ENCODE measurements at regions not wholly inside any gene's neighbourhood (a gene's known extent, or its start where the extent isn't known, plus 50 kb on each side); places are given as distances from the start of the nearest gene placed in this dataset.
"Not testable (repeated sequence)": the region's sequence is repeated elsewhere in the genome, so short reads cannot be mapped to it uniquely, and the experiment has no call there.

GRCh38 chrX:3479026-3479425 lies 132.6 kb upstream of the MXRA5 start:
- intact Hi-C loops (cut with DNase I) = no loop called here
- no peak for DNase-seq
- H3K27me3 ChIP-seq (ENCODE audit: insufficient read depth in 3 of 3, low read length in 2 of 3) = no peaks in the 10 kb centered on the region
- no peak overlapping the region for H3K4me3 ChIP-seq
- TF ChIP-seq CTCF (IDR thresholded peaks at IDR 0.05) = no peak
- WGBS, 3 donors = 73 to 83% (median 74%) methylated on average over 4 of the region's 4 CpGs
- no peak overlapping the region for H3K27ac ChIP-seq
- no peak for ATAC-seq
- no peaks in the 10 kb centered on the region for H3K9me3 ChIP-seq
- H3K4me1 ChIP-seq = no peaks in the 10 kb centered on the region
- no peaks in the 10 kb centered on the region for H3K36me3 ChIP-seq (ENCODE audit: insufficient read depth in 1 of 2, low read depth in 1 of 2)

DNA sequence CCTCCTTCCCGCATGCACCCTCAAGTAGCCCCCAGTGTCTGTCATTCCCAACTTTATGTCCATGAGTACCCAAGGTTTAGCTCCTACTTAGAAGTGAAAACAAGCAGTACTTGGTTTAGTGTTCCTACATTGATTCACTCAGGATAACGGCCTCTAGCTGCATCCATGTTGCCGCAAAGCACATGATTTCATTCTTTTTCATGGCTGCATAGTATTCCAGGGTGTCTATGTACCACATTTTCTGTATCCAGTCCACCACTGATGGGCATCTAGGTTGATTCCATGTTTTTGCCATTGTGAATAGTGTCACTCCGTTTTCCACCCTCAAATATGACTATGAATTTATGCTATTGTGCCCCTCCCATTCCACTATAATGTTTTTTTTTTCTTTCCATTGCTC lies 130.5 kb upstream of the MXRA5 start:
- Histone ChIP-seq H3K27ac (no peak overlapping the region), H3K4me1 (no peaks in the 10 kb centered on the region), H3K27me3 (ENCODE audit: insufficient read depth in 3 of 3, low read length in 2 of 3) (no peaks in the 10 kb centered on the region), H3K9me3 (no peaks in the 10 kb centered on the region), H3K36me3 (ENCODE audit: insufficient read depth in 1 of 2, low read depth in 1 of 2) (no peaks in the 10 kb centered on the region), H3K4me3 (no peak overlapping the region)
- TF ChIP-seq CTCF (IDR thresholded peaks at IDR 0.05) = no peak
- intact Hi-C loops (cut with DNase I) = no loop called here
- no peak for DNase-seq
- no peak for ATAC-seq
- WGBS, 3 donors = 86 to 92% (median 87%) methylated on average over 4 of the region's 4 CpGs

- DNase-seq; H3K27ac ChIP-seq; ATAC-seq; H3K36me3 ChIP-seq (ENCODE audit: insufficient read depth in 1 of 2, low read depth in 1 of 2); H3K4me3 ChIP-seq; H3K27me3 ChIP-seq (ENCODE audit: insufficient read depth in 3 of 3, low read length in 2 of 3); intact Hi-C loops (cut with DNase I); H3K9me3 ChIP-seq; H3K4me1 ChIP-seq: not testable (repeated sequence)
- 79 to 87% (median 86%) methylated on average over 7 of the region's 7 CpGs for WGBS, 3 donors
Measured at GRCh38 chrX:3470211-3470679, 123.8 kb upstream of the MXRA5 start.

DNA sequence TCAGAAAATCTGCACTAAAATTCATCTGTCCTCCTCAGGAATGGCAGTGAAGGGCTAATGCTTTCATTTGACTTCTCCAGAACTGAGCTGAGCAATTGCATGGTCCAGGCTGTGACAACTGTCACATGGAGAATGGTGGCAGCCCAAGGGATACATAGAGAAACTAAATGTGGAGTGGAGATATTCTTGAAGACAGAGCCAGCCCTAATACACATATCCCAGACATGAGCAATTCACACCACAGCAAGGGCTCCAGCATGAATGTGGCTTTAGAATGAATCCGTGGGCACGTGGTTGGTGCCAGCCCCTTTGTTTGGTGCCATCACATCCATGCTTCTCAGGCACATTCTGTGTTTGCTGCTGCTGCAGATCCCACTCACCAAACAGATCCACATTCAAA lies 121.6 kb upstream of the MXRA5 start:
- Histone ChIP-seq H3K36me3 (ENCODE audit: insufficient read depth in 1 of 2, low read depth in 1 of 2) (no peaks in the 10 kb centered on the region), H3K4me1 (no peaks in the 10 kb centered on the region), H3K9me3 (no peaks in the 10 kb centered on the region), H3K27me3 (ENCODE audit: insufficient read depth in 3 of 3, low read length in 2 of 3) (no peaks in the 10 kb centered on the region), H3K4me3 (no peak overlapping the region), H3K27ac (no peak overlapping the region)
- 74 to 95% (median 92%) methylated on average over 2 of the region's 2 CpGs for WGBS, 3 donors
- intact Hi-C loops (cut with DNase I) = no loop called here
- ATAC-seq (no peak), DNase-seq (no peak)
- no peak for TF ChIP-seq CTCF (IDR thresholded peaks at IDR 0.05)

- Histone ChIP-seq H3K36me3 (ENCODE audit: insufficient read depth in 1 of 2, low read depth in 1 of 2) (no peaks in the 10 kb centered on the region), H3K4me1 (no peaks in the 10 kb centered on the region), H3K27ac (no peak overlapping the region), H3K4me3 (no peak overlapping the region), H3K9me3 (no peaks in the 10 kb centered on the region), H3K27me3 (ENCODE audit: insufficient read depth in 3 of 3, low read length in 2 of 3) (no peaks in the 10 kb centered on the region)
- no peak for ATAC-seq
- intact Hi-C loops (cut with DNase I) = no loop called here
- no peak for TF ChIP-seq CTCF (IDR thresholded peaks at IDR 0.05)
- DNase-seq = no peak
- 52 to 66% (median 62%) methylated on average over 4 to 5 of the region's 5 CpGs for WGBS, 3 donors
Measured at GRCh38 chrX:3465017-3465416, 118.6 kb upstream of the MXRA5 start.
